GM12875 (cell line): ENCODE measurements at regions not wholly inside any gene's neighbourhood (a gene's known extent, or its start where the extent isn't known, plus 50 kb on each side); places are given as distances from the start of the nearest gene placed in this dataset.
"Not testable (repeated sequence)": the region's sequence is repeated elsewhere in the genome, so short reads cannot be mapped to it uniquely, and the experiment has no call there.

Experiments used
- H3K4me3 ChIP-seq: one replicate; pipeline ENCODE4 v1.5.1; 2011; ENCODE audit warnings: low read depth, low read length, control low read depth
- CTCF ChIP-seq: IDR thresholded peaks from 2 replicates; pipeline ENCODE4 v1.5.1; 2011; ENCODE audit warnings: low read depth, mild to moderate bottlenecking, control low read depth, inconsistent platforms, low read length, moderate library complexity, borderline replicate concordance; ENCODE audit not compliant: insufficient read depth

- TF ChIP-seq CTCF: no peak
- H3K4me3 ChIP-seq: no peak overlapping the region
These were observed 411.0 kb upstream of the SOX5 start for GRCh38 chr12:24360461-24360860.

GRCh38 chr12:24360057-24360456, 410.6 kb upstream of the SOX5 start:
- no peak for TF ChIP-seq CTCF
- no peak overlapping the region for H3K4me3 ChIP-seq

DNA sequence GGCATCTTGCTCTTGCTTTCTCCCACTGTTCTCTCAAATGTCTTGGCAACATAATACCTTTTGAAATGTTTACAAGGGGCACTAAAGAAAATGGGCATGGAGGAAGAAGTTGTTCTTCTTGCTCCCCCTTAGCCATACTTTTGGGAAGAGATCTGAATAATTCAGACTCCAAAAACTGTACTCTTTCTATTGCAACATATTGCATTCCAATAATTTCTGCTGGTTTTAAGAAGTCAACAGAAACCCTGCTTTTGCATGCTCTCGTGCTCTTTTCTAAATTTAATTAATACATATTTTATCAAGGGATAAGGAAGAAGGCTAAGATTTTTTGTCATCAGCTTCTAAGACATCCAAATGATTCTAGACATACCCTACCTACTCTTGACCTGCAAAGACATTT, 409.9 kb upstream of the SOX5 start:
- TF ChIP-seq CTCF: no peak
- H3K4me3 ChIP-seq: no peak overlapping the region

DNA sequence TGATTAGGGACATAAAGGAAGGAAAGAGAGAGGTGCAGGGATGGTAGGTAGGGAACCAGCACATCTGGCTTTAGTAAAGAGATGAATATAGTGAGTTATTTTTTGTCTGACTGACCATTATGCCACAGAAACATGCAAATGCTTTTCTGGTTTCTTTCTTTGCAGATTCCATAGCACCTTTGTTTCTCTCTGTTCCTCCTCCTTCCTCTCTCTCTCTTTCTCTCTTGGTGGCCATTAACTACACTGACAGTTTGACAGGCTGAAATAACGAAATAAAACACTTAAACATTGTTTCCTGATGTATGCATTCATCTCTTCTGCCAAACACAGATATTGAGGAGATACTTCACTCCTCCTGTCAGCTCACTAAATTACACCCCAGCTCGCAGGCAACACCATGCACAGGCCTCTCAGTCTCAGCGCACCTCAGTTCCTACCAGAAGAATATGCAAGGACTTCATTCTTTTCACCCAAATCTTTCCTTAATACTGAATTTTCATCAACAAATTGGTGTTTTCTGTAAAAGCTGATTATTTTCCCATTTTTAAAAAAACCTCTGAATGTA, 406.9 kb upstream of the SOX5 start:
- no peak overlapping the region for H3K4me3 ChIP-seq
- TF ChIP-seq CTCF: no peak

- H3K4me3 ChIP-seq: no peak overlapping the region
- TF ChIP-seq CTCF: no peak
These were observed 402.9 kb upstream of the SOX5 start for GRCh38 chr12:24352363-24352762.

- H3K4me3 ChIP-seq: no peak overlapping the region
- no peak for TF ChIP-seq CTCF
These were observed 399.8 kb upstream of the SOX5 start for GRCh38 chr12:24349051-24349799.

DNA sequence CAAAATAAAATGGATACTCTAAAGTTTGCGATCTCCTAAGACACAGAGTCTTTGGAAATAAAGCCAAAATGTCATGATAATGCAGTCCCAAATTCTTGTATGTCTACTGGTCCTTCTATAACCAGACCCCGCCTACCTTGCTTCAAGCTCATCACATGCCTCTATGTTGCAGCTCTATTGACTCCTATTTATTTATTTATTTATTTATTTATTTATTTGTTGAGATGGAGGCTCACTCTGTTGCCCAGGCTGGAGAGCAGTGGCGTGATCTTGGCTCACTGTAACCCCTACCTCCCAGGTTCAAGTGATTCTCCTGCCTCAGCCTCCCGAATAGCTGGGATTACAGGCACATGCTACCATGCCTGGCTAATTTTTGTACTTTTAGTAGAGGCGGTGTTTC, 398.7 kb upstream of the SOX5 start:
- H3K4me3 ChIP-seq: not testable (repeated sequence)
